H1 (cell line): ENCODE measurements at regions not wholly inside any gene's neighbourhood (a gene's known extent, or its start where the extent isn't known, plus 50 kb on each side); places are given as distances from the start of the nearest gene placed in this dataset.

Experiments used
- BRCA1 ChIP-seq: IDR thresholded peaks from 2 replicates; pipeline ENCODE4 v1.6.1; 2012; ENCODE audit warnings: low read depth, low read length, improper control_type of control experiment
- CBX5 ChIP-seq: fragments of 300-800, 300-1000 bp; sonication (generic); IDR thresholded peaks from 2 replicates; pipeline ENCODE4 v1.7.1; 2016; ENCODE audit warnings: antibody characterized with exemption, low read length, low read depth
- HDAC6 ChIP-seq: IDR thresholded peaks from one replicate; pipeline ENCODE4 v1.7.1; 2012; ENCODE audit warnings: low read depth, mild to moderate bottlenecking, inconsistent platforms, low read length, moderate library complexity
- KDM1A ChIP-seq: fragments of 200-600, 300-600 bp; sonication (generic); IDR thresholded peaks from 2 replicates; pipeline ENCODE4 v1.7.1; 2016; ENCODE audit warnings: mild to moderate bottlenecking, low read length, borderline replicate concordance
- SP1 ChIP-seq: IDR thresholded peaks from 2 replicates; pipeline ENCODE4 v1.6.1; 2011; ENCODE audit warnings: low read depth, low read length
- TF ChIP-seq, protein P1 (sequence below): fragments of 300-600 bp; sonication (generic); IDR thresholded peaks from 2 replicates; pipeline ENCODE4 v1.7.1; 2012; ENCODE audit warnings: low read length, moderate library complexity, mild to moderate bottlenecking, inconsistent platforms; ENCODE audit not compliant: insufficient replicate concordance

GRCh38 chr6:15781890-15782289, 119.1 kb upstream of the DTNBP1 start (continued):
- TF ChIP-seq, protein P1, sequence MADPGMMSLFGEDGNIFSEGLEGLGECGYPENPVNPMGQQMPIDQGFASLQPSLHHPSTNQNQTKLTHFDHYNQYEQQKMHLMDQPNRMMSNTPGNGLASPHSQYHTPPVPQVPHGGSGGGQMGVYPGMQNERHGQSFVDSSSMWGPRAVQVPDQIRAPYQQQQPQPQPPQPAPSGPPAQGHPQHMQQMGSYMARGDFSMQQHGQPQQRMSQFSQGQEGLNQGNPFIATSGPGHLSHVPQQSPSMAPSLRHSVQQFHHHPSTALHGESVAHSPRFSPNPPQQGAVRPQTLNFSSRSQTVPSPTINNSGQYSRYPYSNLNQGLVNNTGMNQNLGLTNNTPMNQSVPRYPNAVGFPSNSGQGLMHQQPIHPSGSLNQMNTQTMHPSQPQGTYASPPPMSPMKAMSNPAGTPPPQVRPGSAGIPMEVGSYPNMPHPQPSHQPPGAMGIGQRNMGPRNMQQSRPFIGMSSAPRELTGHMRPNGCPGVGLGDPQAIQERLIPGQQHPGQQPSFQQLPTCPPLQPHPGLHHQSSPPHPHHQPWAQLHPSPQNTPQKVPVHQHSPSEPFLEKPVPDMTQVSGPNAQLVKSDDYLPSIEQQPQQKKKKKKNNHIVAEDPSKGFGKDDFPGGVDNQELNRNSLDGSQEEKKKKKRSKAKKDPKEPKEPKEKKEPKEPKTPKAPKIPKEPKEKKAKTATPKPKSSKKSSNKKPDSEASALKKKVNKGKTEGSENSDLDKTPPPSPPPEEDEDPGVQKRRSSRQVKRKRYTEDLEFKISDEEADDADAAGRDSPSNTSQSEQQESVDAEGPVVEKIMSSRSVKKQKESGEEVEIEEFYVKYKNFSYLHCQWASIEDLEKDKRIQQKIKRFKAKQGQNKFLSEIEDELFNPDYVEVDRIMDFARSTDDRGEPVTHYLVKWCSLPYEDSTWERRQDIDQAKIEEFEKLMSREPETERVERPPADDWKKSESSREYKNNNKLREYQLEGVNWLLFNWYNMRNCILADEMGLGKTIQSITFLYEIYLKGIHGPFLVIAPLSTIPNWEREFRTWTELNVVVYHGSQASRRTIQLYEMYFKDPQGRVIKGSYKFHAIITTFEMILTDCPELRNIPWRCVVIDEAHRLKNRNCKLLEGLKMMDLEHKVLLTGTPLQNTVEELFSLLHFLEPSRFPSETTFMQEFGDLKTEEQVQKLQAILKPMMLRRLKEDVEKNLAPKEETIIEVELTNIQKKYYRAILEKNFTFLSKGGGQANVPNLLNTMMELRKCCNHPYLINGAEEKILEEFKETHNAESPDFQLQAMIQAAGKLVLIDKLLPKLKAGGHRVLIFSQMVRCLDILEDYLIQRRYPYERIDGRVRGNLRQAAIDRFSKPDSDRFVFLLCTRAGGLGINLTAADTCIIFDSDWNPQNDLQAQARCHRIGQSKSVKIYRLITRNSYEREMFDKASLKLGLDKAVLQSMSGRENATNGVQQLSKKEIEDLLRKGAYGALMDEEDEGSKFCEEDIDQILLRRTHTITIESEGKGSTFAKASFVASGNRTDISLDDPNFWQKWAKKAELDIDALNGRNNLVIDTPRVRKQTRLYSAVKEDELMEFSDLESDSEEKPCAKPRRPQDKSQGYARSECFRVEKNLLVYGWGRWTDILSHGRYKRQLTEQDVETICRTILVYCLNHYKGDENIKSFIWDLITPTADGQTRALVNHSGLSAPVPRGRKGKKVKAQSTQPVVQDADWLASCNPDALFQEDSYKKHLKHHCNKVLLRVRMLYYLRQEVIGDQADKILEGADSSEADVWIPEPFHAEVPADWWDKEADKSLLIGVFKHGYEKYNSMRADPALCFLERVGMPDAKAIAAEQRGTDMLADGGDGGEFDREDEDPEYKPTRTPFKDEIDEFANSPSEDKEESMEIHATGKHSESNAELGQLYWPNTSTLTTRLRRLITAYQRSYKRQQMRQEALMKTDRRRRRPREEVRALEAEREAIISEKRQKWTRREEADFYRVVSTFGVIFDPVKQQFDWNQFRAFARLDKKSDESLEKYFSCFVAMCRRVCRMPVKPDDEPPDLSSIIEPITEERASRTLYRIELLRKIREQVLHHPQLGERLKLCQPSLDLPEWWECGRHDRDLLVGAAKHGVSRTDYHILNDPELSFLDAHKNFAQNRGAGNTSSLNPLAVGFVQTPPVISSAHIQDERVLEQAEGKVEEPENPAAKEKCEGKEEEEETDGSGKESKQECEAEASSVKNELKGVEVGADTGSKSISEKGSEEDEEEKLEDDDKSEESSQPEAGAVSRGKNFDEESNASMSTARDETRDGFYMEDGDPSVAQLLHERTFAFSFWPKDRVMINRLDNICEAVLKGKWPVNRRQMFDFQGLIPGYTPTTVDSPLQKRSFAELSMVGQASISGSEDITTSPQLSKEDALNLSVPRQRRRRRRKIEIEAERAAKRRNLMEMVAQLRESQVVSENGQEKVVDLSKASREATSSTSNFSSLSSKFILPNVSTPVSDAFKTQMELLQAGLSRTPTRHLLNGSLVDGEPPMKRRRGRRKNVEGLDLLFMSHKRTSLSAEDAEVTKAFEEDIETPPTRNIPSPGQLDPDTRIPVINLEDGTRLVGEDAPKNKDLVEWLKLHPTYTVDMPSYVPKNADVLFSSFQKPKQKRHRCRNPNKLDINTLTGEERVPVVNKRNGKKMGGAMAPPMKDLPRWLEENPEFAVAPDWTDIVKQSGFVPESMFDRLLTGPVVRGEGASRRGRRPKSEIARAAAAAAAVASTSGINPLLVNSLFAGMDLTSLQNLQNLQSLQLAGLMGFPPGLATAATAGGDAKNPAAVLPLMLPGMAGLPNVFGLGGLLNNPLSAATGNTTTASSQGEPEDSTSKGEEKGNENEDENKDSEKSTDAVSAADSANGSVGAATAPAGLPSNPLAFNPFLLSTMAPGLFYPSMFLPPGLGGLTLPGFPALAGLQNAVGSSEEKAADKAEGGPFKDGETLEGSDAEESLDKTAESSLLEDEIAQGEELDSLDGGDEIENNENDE, result no peak
- TF ChIP-seq CBX5 (no peak), SP1 (no peak), BRCA1 (no peak), KDM1A (no peak), HDAC6 (no peak)
